Spinal cord (tissue), 9 donors: ENCODE measurements at regions not wholly inside any gene's neighbourhood (a gene's known extent, or its start where the extent isn't known, plus 50 kb on each side); places are given as distances from the start of the nearest gene placed in this dataset.

ENCODE experiments used
- DNase-seq, 6 donors: peaks; one replicate each; pipeline versions ENCODE4 v3.0.0 to v3.0.0-alpha.2; 2013 to 2015; ENCODE audit warnings: low spot score in 6 of 6, low read depth in 4 of 6
- H3K27ac ChIP-seq: one replicate; pipeline ENCODE4 v1.5.1; 2013; ENCODE audit warnings: low read depth, low read length, control low read depth
- H3K27me3 ChIP-seq: one replicate; pipeline ENCODE4 v1.6.1; 2013; ENCODE audit warnings: low read length; ENCODE audit not compliant: control insufficient read depth, insufficient read depth
- H3K36me3 ChIP-seq: one replicate; pipeline ENCODE4 v1.6.1; 2013; ENCODE audit warnings: low read length; ENCODE audit not compliant: control insufficient read depth, insufficient read depth
- H3K4me1 ChIP-seq: one replicate; pipeline ENCODE4 v1.6.1; 2013; ENCODE audit warnings: low read length; ENCODE audit not compliant: control insufficient read depth, insufficient read depth
- H3K4me3 ChIP-seq: one replicate; pipeline ENCODE4 v1.5.1; 2013; ENCODE audit warnings: low read depth, low read length, control low read depth
- H3K9me3 ChIP-seq: one replicate; pipeline ENCODE4 v1.6.1; 2013; ENCODE audit warnings: low read length; ENCODE audit not compliant: control insufficient read depth, insufficient read depth
- WGBS: methylation state at CpG from one replicate; pipeline ENCODE4 v1.1.5; 2013; ENCODE audit warnings: missing lambda C conversion rate; ENCODE audit not compliant: insufficient coverage; 5-methylcytosine and 5-hydroxymethylcytosine counted together
- donor health status: healthy.

DNA sequence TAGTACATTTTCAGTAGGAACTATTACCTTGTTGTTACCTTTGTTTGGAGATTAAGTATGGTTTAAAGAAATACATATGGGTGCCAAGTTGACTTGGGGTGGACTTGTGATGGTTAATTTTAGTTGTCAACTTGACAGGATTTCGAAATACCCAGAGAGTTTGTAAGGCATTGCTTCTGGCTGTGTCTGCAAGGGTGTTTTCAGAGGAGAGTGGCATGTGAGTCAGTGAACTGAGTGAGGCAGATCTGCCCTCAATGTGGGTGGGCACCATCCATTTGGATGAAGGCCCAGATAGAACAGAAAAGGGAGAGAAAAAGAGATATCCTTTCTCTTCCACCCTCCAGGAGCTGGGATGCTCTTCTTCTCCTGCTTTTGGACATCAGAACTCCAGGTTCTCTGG is 315.5 kb downstream of the GPATCH2 start:
- H3K4me3 ChIP-seq: no peak overlapping the region
- no peaks in the 10 kb centered on the region for H3K27me3 ChIP-seq
- DNase-seq: no peak
- no peaks in the 10 kb centered on the region for H3K9me3 ChIP-seq
- H3K4me1 ChIP-seq: no peaks in the 10 kb centered on the region
- H3K36me3 ChIP-seq: no peaks in the 10 kb centered on the region
- 92% methylated on average over 1 of the region's 1 CpG for WGBS
- H3K27ac ChIP-seq: no peak overlapping the region

DNA sequence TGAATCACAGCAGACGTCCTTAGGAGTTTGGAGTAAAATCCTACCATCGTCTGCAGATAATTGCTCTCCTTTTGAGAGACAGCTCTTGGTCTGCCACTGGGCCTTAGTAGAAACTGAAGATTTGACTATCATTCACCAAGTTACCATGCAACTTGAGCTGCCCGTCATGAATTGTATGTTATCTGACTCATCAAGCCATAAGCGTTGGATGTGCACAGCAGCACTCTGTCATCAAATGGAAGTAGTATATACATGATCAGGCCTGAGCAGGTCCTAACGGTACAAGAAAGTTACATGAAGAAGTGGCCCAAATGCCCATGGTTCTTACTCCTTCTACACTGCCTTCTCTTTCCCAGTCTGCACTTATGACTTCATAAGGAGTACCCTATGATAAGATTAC is 317.8 kb downstream of the GPATCH2 start:
- no peak overlapping the region for H3K27ac ChIP-seq
- WGBS: 81% methylated on average over 2 of the region's 5 CpGs
- no peaks in the 10 kb centered on the region for H3K9me3 ChIP-seq
- DNase-seq: no peak
- no peaks in the 10 kb centered on the region for H3K4me1 ChIP-seq
- no peak overlapping the region for H3K4me3 ChIP-seq
- H3K27me3 ChIP-seq: no peaks in the 10 kb centered on the region
- H3K36me3 ChIP-seq: no peaks in the 10 kb centered on the region

DNA sequence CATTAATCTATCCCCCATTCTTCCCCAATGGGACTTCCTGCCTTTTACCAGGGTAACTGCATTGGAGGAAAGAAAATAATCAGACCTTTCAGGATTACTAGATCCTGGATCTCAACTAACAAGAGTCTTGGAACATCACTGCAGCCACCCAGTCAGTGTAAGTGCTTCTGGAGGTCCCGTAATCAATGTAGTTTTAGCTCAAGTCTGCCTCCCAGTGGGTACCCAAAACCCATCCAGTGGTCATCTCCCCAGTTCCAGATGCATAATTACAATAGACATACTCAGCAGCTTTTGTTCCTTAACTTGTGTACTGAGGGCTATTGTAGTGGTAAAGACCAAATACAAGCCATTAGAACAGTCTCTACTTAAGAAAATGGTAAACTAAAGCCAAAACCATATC is 319.1 kb downstream of the GPATCH2 start:
- H3K4me1 ChIP-seq: no peaks in the 10 kb centered on the region
- no peaks in the 10 kb centered on the region for H3K9me3 ChIP-seq
- no peaks in the 10 kb centered on the region for H3K27me3 ChIP-seq
- H3K27ac ChIP-seq: no peak overlapping the region
- no peaks in the 10 kb centered on the region for H3K36me3 ChIP-seq
- no peak overlapping the region for H3K4me3 ChIP-seq
- WGBS: 75% methylated on average over 1 of the region's 1 CpG
- no peak for DNase-seq

DNA sequence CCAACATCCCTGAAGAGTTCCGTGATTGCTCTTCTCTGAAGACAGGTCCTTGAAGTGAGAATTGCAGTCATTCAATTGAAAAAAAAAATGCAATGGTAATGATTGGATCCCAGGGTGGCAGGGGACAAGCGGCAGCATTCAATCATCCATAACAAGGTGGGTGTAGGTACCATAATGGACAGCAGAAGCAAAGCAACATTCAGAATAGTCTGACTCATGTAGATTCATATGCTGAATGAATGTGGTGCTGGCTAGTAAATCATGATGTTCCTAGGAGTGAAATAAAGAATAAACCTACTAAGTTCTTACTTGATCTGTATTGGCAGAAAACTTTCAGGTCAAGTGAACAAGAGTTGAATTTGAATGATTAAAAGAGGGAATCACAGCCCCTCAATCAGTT is 319.6 kb downstream of the GPATCH2 start:
- Histone ChIP-seq H3K27ac (no peak overlapping the region), H3K36me3 (no peaks in the 10 kb centered on the region), H3K27me3 (no peaks in the 10 kb centered on the region), H3K4me1 (no peaks in the 10 kb centered on the region), H3K4me3 (no peak overlapping the region), H3K9me3 (no peaks in the 10 kb centered on the region)
- no peak for DNase-seq
- WGBS: 100% methylated on average over 1 of the region's 2 CpGs

DNA sequence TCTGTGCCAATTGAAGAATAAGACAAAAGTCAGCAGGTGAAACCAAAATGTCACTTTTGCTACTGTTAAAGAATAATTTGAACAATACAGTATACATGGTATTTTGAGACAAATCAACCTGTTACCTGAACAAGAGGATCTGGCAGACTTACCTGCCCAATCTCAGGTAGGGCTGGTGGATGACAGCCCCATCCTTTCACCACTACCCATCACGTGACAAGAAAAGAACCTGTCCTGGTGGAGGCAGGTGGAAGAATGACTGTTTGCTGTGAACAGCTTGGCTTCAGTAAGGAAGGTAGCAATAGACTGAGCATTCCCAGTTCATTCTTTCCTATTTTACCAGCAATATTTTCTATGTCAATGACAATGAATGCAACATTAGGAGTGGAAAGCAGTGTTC is 349.6 kb downstream of the GPATCH2 start:
- no peaks in the 10 kb centered on the region for H3K27me3 ChIP-seq
- no peaks in the 10 kb centered on the region for H3K4me1 ChIP-seq
- no peak overlapping the region for H3K4me3 ChIP-seq
- DNase-seq: no peak
- no peaks in the 10 kb centered on the region for H3K36me3 ChIP-seq
- WGBS: no CpG with 5 or more reads among the region's 1 CpG
- no peak overlapping the region for H3K27ac ChIP-seq
- no peaks in the 10 kb centered on the region for H3K9me3 ChIP-seq

DNA sequence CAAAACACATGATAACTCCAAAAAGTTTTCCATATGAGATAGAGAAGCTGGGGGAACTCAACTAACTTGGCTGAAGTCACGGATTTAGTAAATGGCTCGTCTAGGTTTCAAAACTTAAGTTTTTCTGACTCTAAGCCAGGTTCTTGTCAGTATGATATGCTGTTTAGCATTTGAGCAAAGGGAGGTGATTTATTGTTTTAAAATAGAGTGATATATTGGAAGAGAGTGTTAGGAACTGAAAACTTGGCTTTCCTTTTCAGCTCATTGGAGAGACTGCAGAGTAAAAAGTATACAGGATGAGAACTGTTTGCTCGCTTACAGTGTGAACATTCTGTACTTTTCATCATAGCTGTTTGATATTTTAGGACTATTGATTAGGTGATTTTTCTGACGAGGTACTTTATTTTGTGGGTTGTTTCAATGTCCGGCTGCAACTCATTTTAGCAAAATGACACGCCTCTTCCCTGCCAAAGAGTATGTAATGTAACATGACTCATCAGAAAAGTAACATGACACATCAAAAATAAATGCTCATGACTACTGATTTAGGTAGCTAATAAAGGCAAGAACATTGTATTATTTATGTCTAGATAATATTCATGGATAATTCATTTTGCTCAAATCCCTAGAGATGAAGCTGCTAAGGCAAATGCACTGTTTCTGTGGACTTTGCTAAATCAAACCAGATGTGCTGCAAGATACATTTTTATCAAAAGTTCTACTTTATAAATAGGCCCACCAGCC is 355.1 kb downstream of the GPATCH2 start:
- Histone ChIP-seq H3K4me3 (no peak overlapping the region), H3K9me3 (no peaks in the 10 kb centered on the region), H3K27me3 (no peaks in the 10 kb centered on the region), H3K27ac (no peak overlapping the region), H3K4me1 (no peaks in the 10 kb centered on the region), H3K36me3 (no peaks in the 10 kb centered on the region)
- 82% methylated on average over 2 of the region's 6 CpGs for WGBS
- DNase-seq: peak in 1 of 6 donors; percentile 3

DNA sequence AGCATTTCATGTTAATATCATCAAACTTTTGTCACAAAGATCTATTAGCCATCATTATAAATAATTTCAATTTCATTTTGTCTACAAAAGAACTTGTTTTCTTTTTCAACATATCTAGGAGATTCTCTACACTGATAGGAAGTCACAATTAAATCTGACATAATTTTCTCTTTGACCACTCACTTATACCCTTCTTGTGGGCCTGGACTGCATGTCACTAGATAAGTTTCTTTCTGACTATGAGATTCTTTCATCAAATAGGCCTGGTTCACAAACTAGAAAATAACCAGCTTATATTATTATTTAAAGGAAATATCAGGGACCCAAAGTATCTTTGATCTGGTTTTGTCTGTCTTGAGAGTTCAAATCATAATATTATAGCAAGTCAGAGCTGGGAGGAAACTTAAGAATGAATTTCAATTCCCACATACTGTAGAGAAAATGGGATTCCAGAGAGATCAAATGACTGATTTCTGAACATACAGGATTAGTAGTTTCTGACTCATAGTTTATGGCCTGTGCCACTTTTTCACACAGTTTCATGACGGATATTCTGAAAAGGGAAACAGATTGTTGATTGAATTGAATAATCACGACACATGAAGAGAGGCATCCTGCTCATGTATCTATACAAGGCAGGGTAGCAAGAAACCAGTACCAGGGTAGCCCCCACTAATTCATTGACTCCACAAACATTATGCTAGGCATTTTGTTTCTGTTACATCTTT is 355.8 kb downstream of the GPATCH2 start:
- Histone ChIP-seq H3K27me3 (no peaks in the 10 kb centered on the region), H3K9me3 (no peaks in the 10 kb centered on the region), H3K4me3 (no peak overlapping the region), H3K4me1 (no peaks in the 10 kb centered on the region), H3K36me3 (no peaks in the 10 kb centered on the region), H3K27ac (no peak overlapping the region)
- WGBS: 100% methylated on average over 1 of the region's 2 CpGs
- no peak for DNase-seq

DNA sequence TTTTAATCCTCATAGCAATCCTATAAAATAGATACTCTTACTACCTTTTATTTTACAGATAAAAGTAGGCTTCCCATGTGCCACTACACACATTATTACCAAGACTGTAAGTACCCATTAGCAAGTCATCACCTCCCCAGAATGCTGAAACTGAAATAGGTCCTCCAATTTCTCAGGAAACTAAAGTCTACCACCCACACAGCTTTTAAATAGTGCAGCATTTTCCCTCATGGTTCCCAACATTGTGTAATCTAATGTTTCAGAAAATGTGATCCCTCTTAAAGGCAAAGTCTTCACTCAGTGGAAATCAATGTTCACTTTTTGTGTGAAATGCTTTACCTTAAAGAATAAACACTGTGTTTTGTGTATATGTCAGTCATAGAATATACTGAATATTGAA is 356.5 kb downstream of the GPATCH2 start:
- no peaks in the 10 kb centered on the region for H3K36me3 ChIP-seq
- H3K9me3 ChIP-seq: no peaks in the 10 kb centered on the region
- H3K27ac ChIP-seq: no peak overlapping the region
- DNase-seq: no peak
- H3K4me1 ChIP-seq: no peaks in the 10 kb centered on the region
- no peak overlapping the region for H3K4me3 ChIP-seq
- H3K27me3 ChIP-seq: no peaks in the 10 kb centered on the region

DNA sequence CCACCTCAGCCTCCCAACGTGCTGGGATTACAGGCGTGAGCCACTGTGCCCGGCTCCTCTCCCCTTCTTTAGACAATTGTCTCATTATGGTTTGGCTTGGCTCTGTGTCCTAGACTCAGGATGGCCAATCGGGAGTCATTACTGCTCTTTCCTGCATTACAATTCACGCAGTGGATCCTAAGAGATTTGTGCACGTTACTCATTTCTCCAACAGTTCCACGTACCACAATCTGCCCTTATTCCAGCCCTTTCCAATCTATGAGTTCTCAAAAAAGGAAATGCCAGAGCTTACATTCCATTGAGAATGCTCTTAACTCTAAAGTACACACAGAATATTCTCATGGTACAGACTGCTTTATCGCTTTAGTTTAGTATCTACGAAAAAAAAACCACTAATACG is 357.0 kb downstream of the GPATCH2 start:
- WGBS: 93% methylated on average over 7 of the region's 10 CpGs
- Histone ChIP-seq H3K4me1 (no peaks in the 10 kb centered on the region), H3K9me3 (no peaks in the 10 kb centered on the region), H3K36me3 (no peaks in the 10 kb centered on the region), H3K4me3 (no peak overlapping the region), H3K27me3 (no peaks in the 10 kb centered on the region), H3K27ac (no peak overlapping the region)
- DNase-seq: no peak

DNA sequence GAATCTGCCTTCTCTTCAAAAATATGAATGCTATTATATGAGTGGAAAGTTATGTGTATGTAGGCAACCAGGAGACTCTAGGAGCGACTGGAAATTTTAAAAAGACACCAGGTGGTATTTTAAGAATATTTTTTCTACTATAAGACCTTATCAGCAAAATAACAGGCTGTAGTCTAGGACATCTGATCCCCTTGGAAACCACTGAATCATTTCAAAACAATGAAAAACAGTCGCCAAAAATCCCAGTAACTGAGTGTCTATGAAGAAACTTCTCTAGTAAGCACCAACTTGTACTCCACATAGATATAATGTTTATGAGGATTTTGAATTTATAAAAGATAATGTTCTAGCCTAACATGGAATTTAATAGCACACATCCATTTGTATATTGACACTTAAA is 358.5 kb downstream of the GPATCH2 start:
- Histone ChIP-seq H3K4me3 (no peak overlapping the region), H3K36me3 (no peaks in the 10 kb centered on the region), H3K27ac (no peak overlapping the region), H3K27me3 (no peaks in the 10 kb centered on the region), H3K9me3 (no peaks in the 10 kb centered on the region), H3K4me1 (no peaks in the 10 kb centered on the region)
- no peak for DNase-seq
- WGBS: no CpG with 5 or more reads among the region's 2 CpGs
